Karpas-422 (cell line): ENCODE measurements at regions not wholly inside any gene's neighbourhood (a gene's known extent, or its start where the extent isn't known, plus 50 kb on each side); places are given as distances from the start of the nearest gene placed in this dataset.
"Not testable (repeated sequence)": the region's sequence is repeated elsewhere in the genome, so short reads cannot be mapped to it uniquely, and the experiment has no call there.

Experiments
- DNase-seq: peaks from one replicate; pipeline ENCODE4 v3.0.0-alpha.2; 2015
- H2AFZ ChIP-seq: fragments of 200-600 bp; sonication (generic); 2 replicates; pipeline ENCODE4 v1.6.1; 2014; ENCODE audit warnings: antibody characterized with exemption, low read length, mixed read lengths
- H3K27ac ChIP-seq: fragments of 200-600 bp; sonication (generic); 2 replicates; pipeline ENCODE4 v1.5.1; 2014; ENCODE audit warnings: mild to moderate bottlenecking, low read length, moderate library complexity
- H3K27me3 ChIP-seq: fragments of 200-600 bp; sonication (generic); 2 replicates; pipeline ENCODE4 v1.6.1; 2014; ENCODE audit warnings: low read length, mixed read lengths
- H3K36me3 ChIP-seq: fragments of 200-600 bp; sonication (generic); 2 replicates; pipeline ENCODE4 v1.6.1; 2014; ENCODE audit warnings: low read length, mixed read lengths; ENCODE audit not compliant: insufficient read depth
- H3K4me1 ChIP-seq: fragments of 200-600 bp; sonication (generic); 2 replicates; pipeline ENCODE4 v1.6.1; 2014; ENCODE audit warnings: mild to moderate bottlenecking, low read length, mixed read lengths
- H3K4me2 ChIP-seq: fragments of 200-600 bp; sonication (generic); 2 replicates; pipeline ENCODE4 v1.6.1; 2014; ENCODE audit warnings: low read length, low read depth, mild to moderate bottlenecking; ENCODE audit not compliant: poor library complexity, severe bottlenecking
- H3K4me3 ChIP-seq: fragments of 200-600 bp; sonication (generic); 2 replicates; pipeline ENCODE4 v1.5.1; 2014; ENCODE audit warnings: mild to moderate bottlenecking, antibody characterized with exemption, low read length, mixed read lengths
- H3K79me2 ChIP-seq: fragments of 200-600 bp; sonication (generic); 2 replicates; pipeline ENCODE4 v1.6.1; 2014; ENCODE audit warnings: mild to moderate bottlenecking, low read length, mixed read lengths
- H3K9ac ChIP-seq: fragments of 200-600 bp; sonication (generic); 2 replicates; pipeline ENCODE4 v1.6.0; 2014; ENCODE audit warnings: low read length
- H3K9me2 ChIP-seq: fragments of 200-600 bp; sonication (generic), shearing (Covaris generic); replicated peaks from 2 replicates; pipeline ENCODE4 v1.6.0; 2014; ENCODE audit warnings: mild to moderate bottlenecking, low read length, moderate library complexity; ENCODE audit not compliant: insufficient read depth
- H3K9me3 ChIP-seq: fragments of 300-700, 200-600 bp; sonication (generic); 2 replicates; pipeline ENCODE4 v1.6.1; 2014; ENCODE audit warnings: low read length, mixed read lengths
- H4K20me1 ChIP-seq: fragments of 200-600 bp; sonication (generic); 2 replicates; pipeline ENCODE4 v1.6.1; 2014; ENCODE audit warnings: mild to moderate bottlenecking, antibody characterized with exemption, low read length, low read depth; ENCODE audit not compliant: insufficient read depth

DNA sequence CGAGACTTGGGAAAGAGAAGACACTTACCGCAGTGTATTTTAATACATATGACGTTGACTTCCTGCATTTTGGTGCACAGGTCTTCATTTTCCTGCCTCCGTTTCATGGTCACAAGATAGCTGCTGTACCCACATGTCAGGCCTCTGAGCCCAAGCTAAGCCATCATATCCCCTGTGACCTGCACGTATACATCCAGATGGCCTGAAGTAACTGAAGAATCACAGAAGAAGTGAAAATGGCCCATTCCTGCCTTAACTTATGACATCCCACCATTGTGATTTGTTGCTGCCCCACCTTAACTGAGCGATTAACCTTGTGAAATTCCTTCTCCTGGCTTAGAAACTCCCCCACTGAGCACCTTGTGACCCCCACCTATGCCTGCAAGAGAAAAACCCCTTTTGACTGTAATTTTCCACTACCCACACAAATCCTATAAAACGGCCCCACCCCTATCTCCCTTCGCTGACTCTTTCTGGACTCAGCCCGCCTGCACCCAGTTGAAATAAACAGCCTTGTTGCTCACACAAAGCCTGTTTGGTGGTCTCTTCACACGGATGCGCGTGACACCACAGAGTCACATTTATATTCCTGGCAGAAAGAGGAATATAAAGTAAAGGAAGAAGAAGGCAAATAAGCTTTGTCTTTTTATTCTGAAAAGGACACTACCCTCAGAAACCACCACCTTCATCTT is 78.4 kb upstream of the AMN1 start:
- not testable (repeated sequence) for H3K79me2 ChIP-seq, DNase-seq, H3K27me3 ChIP-seq, H3K27ac ChIP-seq, H3K4me3 ChIP-seq, H3K9me3 ChIP-seq, H3K4me1 ChIP-seq, H3K4me2 ChIP-seq, H3K36me3 ChIP-seq, H3K9me2 ChIP-seq, H3K9ac ChIP-seq, H4K20me1 ChIP-seq
- peak overlapping the region; percentile 14; the same call in 1 of the 2 replicates for H2AFZ ChIP-seq

DNA sequence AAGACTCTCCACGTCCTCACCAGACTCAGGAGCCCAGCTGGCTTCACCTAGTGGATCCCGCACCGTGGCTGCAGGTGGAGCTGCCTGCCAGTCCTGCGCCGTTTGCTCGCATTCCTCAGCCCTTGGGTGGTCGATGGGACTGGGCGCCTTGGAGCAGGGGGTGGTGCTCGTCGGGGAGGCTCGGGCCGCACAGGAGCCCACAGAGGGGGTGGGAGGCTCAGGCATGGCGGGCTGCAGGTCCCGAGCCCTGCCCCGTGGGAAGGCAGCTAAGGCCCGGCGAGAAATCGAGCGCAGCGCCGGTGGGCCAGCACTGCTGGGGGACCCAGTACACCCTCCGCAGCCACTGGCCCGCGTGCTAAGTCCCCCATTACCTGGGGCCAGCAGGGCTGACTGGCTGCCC is 76.9 kb upstream of the AMN1 start:
- H2AFZ ChIP-seq, H3K4me3 ChIP-seq, H3K79me2 ChIP-seq, H3K9me3 ChIP-seq, H3K36me3 ChIP-seq, H4K20me1 ChIP-seq, H3K27me3 ChIP-seq, H3K9ac ChIP-seq, H3K4me2 ChIP-seq, H3K9me2 ChIP-seq, H3K27ac ChIP-seq, H3K4me1 ChIP-seq, DNase-seq: not testable (repeated sequence)

DNA sequence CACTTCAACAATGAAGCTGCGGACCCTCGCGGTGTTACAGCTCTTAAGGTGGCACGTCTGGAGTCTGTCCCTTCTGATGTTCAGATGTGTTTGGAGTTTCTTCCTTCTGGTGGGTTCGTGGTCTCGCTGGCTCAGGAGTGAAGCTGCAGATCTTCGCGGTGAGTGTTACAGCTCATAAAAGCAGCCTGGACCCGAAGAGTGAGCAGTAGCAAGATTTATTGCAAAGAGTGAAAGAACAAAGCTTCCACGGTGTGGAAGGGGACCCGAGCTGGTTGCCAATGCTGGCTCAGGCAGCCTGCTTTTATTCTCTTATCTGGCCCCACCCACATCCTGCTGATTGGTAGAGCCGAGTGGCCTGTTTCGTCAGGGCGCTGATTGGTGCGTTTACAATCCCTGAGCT is 75.9 kb upstream of the AMN1 start:
- DNase-seq, result not testable (repeated sequence)

DNA sequence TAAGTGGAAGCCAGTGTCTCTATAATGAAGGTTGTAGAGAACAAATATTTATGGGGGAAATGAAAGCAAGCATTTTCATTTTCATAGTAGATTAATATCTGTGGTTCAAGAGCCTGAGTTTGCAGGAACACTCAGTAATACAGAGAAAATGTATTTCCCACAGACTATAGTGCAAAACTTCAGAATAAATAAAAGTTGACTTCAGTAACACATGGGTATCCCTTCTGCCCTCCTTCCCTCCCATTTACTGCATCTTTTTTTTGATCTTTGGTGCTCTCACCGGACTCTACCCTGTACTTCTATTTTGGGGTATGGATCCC is 75.3 kb upstream of the AMN1 start:
- DNase-seq, result no peak
- Histone ChIP-seq H4K20me1 (no peaks in the 10 kb centered on the region), H3K4me3 (no peak overlapping the region), H3K79me2 (no peaks in the 10 kb centered on the region), H3K9ac (no peak overlapping the region), H3K4me2 (no peak overlapping the region), H3K9me2 (no peaks in the 10 kb centered on the region), H3K9me3 (no peaks in the 10 kb centered on the region), H3K36me3 (no peaks in the 10 kb centered on the region), H3K27me3 (no peaks in the 10 kb centered on the region), H3K27ac (no peak overlapping the region), H3K4me1 (peaks cover 3% of the 10 kb centered on the region; the same call in 1 of the 2 replicates), H2AFZ (no peak overlapping the region)

More for the DNA sequence above, 75.9 kb upstream of the AMN1 start:
- H3K9me3 ChIP-seq, H2AFZ ChIP-seq, H3K9me2 ChIP-seq, H3K9ac ChIP-seq, H3K27ac ChIP-seq, H3K27me3 ChIP-seq, H3K36me3 ChIP-seq, H3K4me1 ChIP-seq, H3K4me2 ChIP-seq, H3K79me2 ChIP-seq, H4K20me1 ChIP-seq, H3K4me3 ChIP-seq: not testable (repeated sequence)

DNA sequence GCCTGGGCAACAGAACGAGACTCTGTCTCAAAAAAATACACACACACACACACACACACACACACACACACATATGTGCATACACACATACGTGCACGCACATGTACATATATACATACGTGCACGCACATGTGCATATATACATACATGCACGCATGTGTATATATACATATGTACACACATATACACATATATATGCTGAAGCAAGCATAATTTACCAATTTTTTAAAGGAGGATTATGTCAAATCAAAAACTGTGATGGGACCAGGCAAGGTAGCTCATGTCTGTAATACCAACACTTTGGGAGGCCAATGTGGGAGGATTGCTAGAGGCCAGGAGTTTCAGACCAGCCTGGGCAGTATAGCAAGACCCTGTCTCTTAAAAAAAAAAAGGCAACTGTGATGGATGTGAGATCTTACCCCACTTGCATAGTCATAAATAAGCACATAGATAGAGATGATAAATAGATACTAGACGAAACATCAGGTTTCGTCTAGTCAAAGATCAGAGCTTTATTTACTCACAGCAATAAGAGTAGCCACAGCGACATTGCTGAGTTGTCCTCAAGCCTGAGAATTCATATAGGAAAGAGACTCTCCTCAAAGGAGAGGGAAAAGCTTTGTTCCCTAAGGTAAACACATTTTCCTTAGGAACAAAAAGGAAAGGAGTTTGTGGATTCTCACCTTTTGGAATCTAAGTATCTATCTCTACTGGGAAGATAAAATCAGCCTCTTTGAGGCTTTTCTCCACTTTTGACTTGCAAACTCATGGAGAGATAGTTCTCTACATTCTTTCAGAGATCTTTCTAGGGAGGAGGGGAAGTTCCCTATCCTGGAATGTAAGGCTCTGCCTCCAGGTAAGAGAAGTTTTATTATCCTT is 74.7 kb upstream of the AMN1 start:
- no peaks in the 10 kb centered on the region for H4K20me1 ChIP-seq
- no peak overlapping the region for H3K9ac ChIP-seq
- no peaks in the 10 kb centered on the region; the same call in 1 of the 2 replicates for H3K4me1 ChIP-seq
- no peaks in the 10 kb centered on the region for H3K79me2 ChIP-seq
- no peak for DNase-seq
- no peaks in the 10 kb centered on the region for H3K36me3 ChIP-seq
- H3K27me3 ChIP-seq, result no peaks in the 10 kb centered on the region
- H3K27ac ChIP-seq, result no peak overlapping the region
- no peaks in the 10 kb centered on the region for H3K9me2 ChIP-seq
- H2AFZ ChIP-seq, result no peak overlapping the region
- H3K4me3 ChIP-seq, result no peak overlapping the region
- H3K9me3 ChIP-seq, result no peaks in the 10 kb centered on the region
- no peak overlapping the region for H3K4me2 ChIP-seq

DNA sequence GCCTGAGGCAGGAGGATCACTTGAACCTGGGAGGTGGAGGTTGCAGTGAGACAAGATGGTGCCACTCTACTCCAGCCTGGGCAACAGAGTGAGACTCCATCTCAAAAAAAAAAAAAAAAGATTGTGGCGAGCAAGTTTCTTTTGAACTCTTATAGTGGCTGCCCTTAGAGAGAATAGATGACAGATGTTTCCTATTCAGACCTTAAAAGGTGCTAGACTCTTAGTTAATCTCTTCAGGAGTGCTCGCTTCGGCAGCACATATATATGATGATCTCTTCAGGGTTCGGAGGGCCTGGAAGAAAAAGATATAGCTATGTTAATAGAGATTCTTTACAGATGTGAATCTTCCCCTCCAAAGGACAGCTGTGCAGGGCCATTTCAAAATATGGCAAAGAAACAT is 73.1 kb upstream of the AMN1 start:
- Histone ChIP-seq H3K79me2 (no peaks in the 10 kb centered on the region), H3K4me1 (no peaks in the 10 kb centered on the region; the same call in 1 of the 2 replicates), H3K9me2 (no peaks in the 10 kb centered on the region), H3K4me3 (no peak overlapping the region), H3K27me3 (no peaks in the 10 kb centered on the region), H3K36me3 (no peaks in the 10 kb centered on the region), H2AFZ (no peak overlapping the region), H3K9ac (no peak overlapping the region), H3K4me2 (no peak overlapping the region), H4K20me1 (no peaks in the 10 kb centered on the region), H3K9me3 (no peaks in the 10 kb centered on the region), H3K27ac (no peak overlapping the region)
- DNase-seq, result no peak

DNA sequence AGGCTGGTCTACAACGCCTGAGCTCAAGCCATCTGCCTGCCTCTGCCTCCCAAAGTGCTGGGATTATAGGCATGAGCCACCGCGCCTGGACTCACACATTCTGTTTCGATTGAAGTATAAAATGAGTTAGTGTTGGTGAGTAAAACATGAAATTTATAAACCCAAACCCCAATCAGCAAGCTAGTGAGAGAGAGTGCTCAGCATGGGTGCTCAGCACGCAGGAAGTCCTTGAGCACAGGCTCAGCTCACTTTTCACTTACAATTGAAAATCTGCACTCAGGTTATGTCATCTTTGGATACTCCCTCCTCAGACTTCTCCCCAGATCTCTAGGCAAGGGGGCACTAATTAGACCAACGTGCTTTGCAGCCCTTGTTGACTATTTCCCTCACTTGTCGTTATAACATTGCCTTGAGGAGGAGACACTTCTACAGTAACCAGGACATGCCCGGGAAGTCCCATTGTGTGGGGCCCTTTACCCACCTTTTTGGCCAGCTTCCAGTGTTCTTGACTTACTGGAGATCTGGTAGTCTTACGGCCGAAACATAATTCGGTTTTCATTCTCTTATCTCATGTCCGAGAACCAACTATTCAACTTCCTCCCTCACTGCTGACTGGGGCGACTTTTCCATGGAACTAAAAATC is 68.5 kb upstream of the AMN1 start:
- Histone ChIP-seq H3K9me3 (no peaks in the 10 kb centered on the region), H3K9me2 (no peaks in the 10 kb centered on the region), H2AFZ (no peak overlapping the region), H3K27ac (no peak overlapping the region), H3K4me2 (no peak overlapping the region), H3K9ac (no peak overlapping the region), H3K79me2 (no peaks in the 10 kb centered on the region), H4K20me1 (no peaks in the 10 kb centered on the region), H3K27me3 (no peaks in the 10 kb centered on the region), H3K4me3 (no peak overlapping the region), H3K4me1 (no peaks in the 10 kb centered on the region), H3K36me3 (no peaks in the 10 kb centered on the region)
- no peak for DNase-seq

DNA sequence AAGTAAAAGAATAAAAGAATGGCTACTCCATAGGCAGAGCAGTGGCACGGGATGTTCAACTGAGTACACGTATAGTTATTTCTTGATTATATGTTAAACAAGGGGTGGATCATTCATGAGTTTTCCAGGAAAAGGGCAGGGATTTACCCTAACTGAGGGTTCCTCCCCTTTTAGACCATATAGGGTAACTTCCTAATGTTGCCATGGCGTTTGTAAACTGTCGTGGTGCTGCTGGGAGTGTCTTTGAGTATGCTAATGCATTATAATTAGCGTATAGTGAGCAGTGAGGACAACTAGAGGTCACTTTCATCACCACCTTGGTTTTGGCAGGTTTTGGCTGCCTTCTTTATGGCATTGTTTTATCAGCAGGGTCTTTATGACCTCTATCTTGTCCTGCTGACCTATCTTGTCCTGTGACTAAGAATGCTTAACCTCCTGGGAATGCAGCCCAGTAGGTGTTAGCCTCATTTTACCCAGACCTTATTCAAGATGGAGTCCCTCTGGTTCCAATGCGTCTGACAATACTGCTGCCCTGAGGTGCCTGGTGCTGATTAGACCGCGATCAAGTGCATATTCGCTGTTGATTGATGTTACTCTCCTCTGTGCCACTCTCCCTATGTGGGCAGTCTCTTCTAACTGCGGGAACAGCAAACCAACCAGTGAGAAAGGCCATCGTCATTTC is 67.6 kb upstream of the AMN1 start:
- Histone ChIP-seq H3K27me3 (no peaks in the 10 kb centered on the region), H3K4me3 (no peak overlapping the region), H3K36me3 (no peaks in the 10 kb centered on the region), H4K20me1 (no peaks in the 10 kb centered on the region), H3K4me1 (no peaks in the 10 kb centered on the region), H3K9me2 (no peaks in the 10 kb centered on the region), H2AFZ (no peak overlapping the region), H3K9me3 (no peaks in the 10 kb centered on the region), H3K4me2 (no peak overlapping the region), H3K79me2 (no peaks in the 10 kb centered on the region), H3K9ac (no peak overlapping the region), H3K27ac (no peak overlapping the region)
- DNase-seq, result no peak
